Brain microvascular endothelial cell (primary cell): ENCODE measurements at regions not wholly inside any gene's neighbourhood (a gene's known extent, or its start where the extent isn't known, plus 50 kb on each side); places are given as distances from the start of the nearest gene placed in this dataset.

Experiments used
- DNase-seq: peaks from one replicate; pipeline ENCODE4 v3.0.0-alpha.2; 2020
- H3K27ac ChIP-seq: fragments of 250-450 bp; sonication (Bioruptor Pico); 2 replicates; pipeline ENCODE4 v1.5.1; 2020; ENCODE audit warnings: mild to moderate bottlenecking, moderate library complexity
- H3K27me3 ChIP-seq: fragments of 250-450 bp; sonication (Bioruptor Pico); replicated peaks from 2 replicates; pipeline ENCODE4 v1.5.1; 2020; ENCODE audit warnings: mild to moderate bottlenecking
- H3K36me3 ChIP-seq: fragments of 250-450 bp; sonication (Bioruptor Pico); replicated peaks from 2 replicates; pipeline ENCODE4 v1.5.1; 2020; ENCODE audit warnings: mild to moderate bottlenecking
- H3K4me3 ChIP-seq: 2 replicates; pipeline ENCODE4 v1.5.1; 2011; ENCODE audit warnings: low read depth, mild to moderate bottlenecking, control low read depth, low read length, moderate library complexity
- CTCF ChIP-seq: IDR thresholded peaks from 2 replicates; pipeline ENCODE4 v1.5.1; 2011; ENCODE audit warnings: low read depth, mild to moderate bottlenecking, moderate library complexity, low read length, control low read depth, inconsistent platforms; ENCODE audit errors: missing control alignments
- in situ Hi-C: cut with HindIII; loops from 2 replicates; pipeline ENCODE4 v1.10.0; 2017; ENCODE audit warnings: low sequenced_read_pairs, low pct_ligation_motif_present

- Histone ChIP-seq H3K4me3 (no peak overlapping the region), H3K36me3 (no peaks in the 10 kb centered on the region), H3K27me3 (no peaks in the 10 kb centered on the region), H3K27ac (no peak overlapping the region)
- no peak for TF ChIP-seq CTCF
- DNase-seq = no peak
- in situ Hi-C loops = no loop called here
Measured at GRCh38 chr18:76232010-76232409, 263.0 kb downstream of the ZNF516 start.

- H3K4me3 ChIP-seq = no peak overlapping the region
- in situ Hi-C loops = no loop called here
- H3K27me3 ChIP-seq = no peaks in the 10 kb centered on the region
- no peak overlapping the region for H3K27ac ChIP-seq
- TF ChIP-seq CTCF = no peak
- no peaks in the 10 kb centered on the region for H3K36me3 ChIP-seq
- DNase-seq = no peak
Measured at GRCh38 chr18:76231402-76231801, 263.6 kb downstream of the ZNF516 start.

GRCh38 chr18:76230791-76231190 lies 264.3 kb downstream of the ZNF516 start:
- no peak for DNase-seq
- in situ Hi-C loops = no loop called here
- Histone ChIP-seq H3K36me3 (no peaks in the 10 kb centered on the region), H3K27ac (no peak overlapping the region), H3K27me3 (no peaks in the 10 kb centered on the region), H3K4me3 (no peak overlapping the region)
- TF ChIP-seq CTCF = no peak

- no peak overlapping the region for H3K27ac ChIP-seq
- TF ChIP-seq CTCF = no peak
- H3K36me3 ChIP-seq = no peaks in the 10 kb centered on the region
- in situ Hi-C loops = no loop called here
- H3K4me3 ChIP-seq = no peak overlapping the region
- H3K27me3 ChIP-seq = no peaks in the 10 kb centered on the region
- DNase-seq = no peak
Measured at GRCh38 chr18:76228716-76229115, 266.3 kb downstream of the ZNF516 start.

- DNase-seq = no peak
- no peak overlapping the region for H3K4me3 ChIP-seq
- H3K27me3 ChIP-seq = no peaks in the 10 kb centered on the region
- no peak overlapping the region for H3K27ac ChIP-seq
- H3K36me3 ChIP-seq = no peaks in the 10 kb centered on the region
- TF ChIP-seq CTCF = no peak
- in situ Hi-C loops = no loop called here
Measured at GRCh38 chr18:76227759-76228158, 267.3 kb downstream of the ZNF516 start.

- in situ Hi-C loops = no loop called here
- Histone ChIP-seq H3K4me3 (no peak overlapping the region), H3K27me3 (no peaks in the 10 kb centered on the region), H3K36me3 (no peaks in the 10 kb centered on the region), H3K27ac (no peak overlapping the region)
- DNase-seq = no peak
- TF ChIP-seq CTCF = no peak
Measured at GRCh38 chr18:76223403-76223802, 271.6 kb downstream of the ZNF516 start.
